Vagina (tissue), 2 donors: ENCODE measurements at regions not wholly inside any gene's neighbourhood (a gene's known extent, or its start where the extent isn't known, plus 50 kb on each side); places are given as distances from the start of the nearest gene placed in this dataset.

ENCODE experiments used
- DNase-seq, 2 donors: peaks; one replicate each; pipeline ENCODE4 v3.0.0-alpha.2; 2017; ENCODE audit errors: extremely low spot score in 2 of 2
- H3K27ac ChIP-seq: fragments of 200-600 bp; sonication (generic); one replicate; pipeline ENCODE4 v1.5.1; 2019
- H3K27me3 ChIP-seq: fragments of 200-600 bp; sonication (generic); one replicate; pipeline ENCODE4 v1.5.1; 2019
- H3K36me3 ChIP-seq, 2 donors: fragments of 200-600 bp; sonication (generic); one replicate each; pipeline ENCODE4 v1.5.1; 2017 to 2019
- H3K4me1 ChIP-seq: fragments of 200-600 bp; sonication (generic); one replicate; pipeline ENCODE4 v1.5.1; 2019
- H3K4me3 ChIP-seq, 2 donors: fragments of 200-600 bp; sonication (generic); 1 replicate in 1 of 2; 2 replicates in 1 of 2; pipeline ENCODE4 v1.5.1; 2016 to 2019
- H3K9me3 ChIP-seq: fragments of 200-600 bp; sonication (generic); one replicate; pipeline ENCODE4 v1.5.1; 2019
- CTCF ChIP-seq, 3 experiments: fragments of 450-650 bp in 2 of 3; fragments of 200-600 bp in 1 of 3; sonication (generic) in 1 of 3; IDR thresholded peaks; one replicate each; pipeline ENCODE4 v1.5.1; 2017 to 2019; ENCODE audit warnings: antibody characterized with exemption in 3 of 3, mild to moderate bottlenecking in 2 of 3, moderate library complexity in 2 of 3
- POLR2A ChIP-seq, 2 donors: fragments of 450-650 bp; IDR thresholded peaks; one replicate each; pipeline ENCODE4 v1.6.1; 2017; ENCODE audit warnings: antibody characterized with exemption in 2 of 2, mild to moderate bottlenecking in 2 of 2, moderate library complexity in 2 of 2
- POLR2AphosphoS5 ChIP-seq, 2 donors: sonication (generic); formaldehyde crosslinking; IDR thresholded peaks; one replicate each; pipeline ENCODE4 v1.9.0; 2017; ENCODE audit warnings: antibody characterized with exemption in 2 of 2, mild to moderate bottlenecking in 2 of 2, low read depth in 1 of 2; ENCODE audit not compliant: insufficient read depth in 1 of 2
- intact Hi-C: fragments of 100-400 bp; cut with DNase I; formaldehyde crosslinking; loops from one replicate; pipeline ENCODE4 v1.15.1; 2023

DNA sequence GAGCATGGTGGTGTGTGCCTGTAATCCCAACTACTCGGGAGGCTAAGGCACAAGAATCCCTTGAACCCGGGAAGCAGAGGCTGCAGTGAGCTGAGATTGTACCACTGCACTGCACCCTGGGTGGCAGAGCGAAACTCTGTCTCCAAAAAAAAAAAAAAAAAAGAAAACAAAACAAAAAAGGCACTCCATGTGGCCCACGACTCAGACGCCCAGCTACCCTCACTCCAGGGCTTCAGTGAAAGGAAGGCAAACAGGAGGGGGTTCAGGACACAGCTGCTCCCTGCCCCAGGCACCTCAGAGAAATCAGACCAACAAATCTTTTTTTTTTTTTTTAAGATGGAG is 91.7 kb downstream of the LITAF start:
- Histone ChIP-seq H3K36me3 (no peaks in the 10 kb centered on the region), H3K4me1 (peaks cover 45% of the 10 kb centered on the region), H3K4me3 (no peak overlapping the region), H3K9me3 (no peaks in the 10 kb centered on the region), H3K27ac (peak overlapping the region; percentile 88), H3K27me3 (no peaks in the 10 kb centered on the region)
- no peak for DNase-seq
- TF ChIP-seq POLR2AphosphoS5 (IDR thresholded peaks at IDR 0.05; ENCODE audit: insufficient read depth in 1 of 2, low read depth in 1 of 2) = no peak
- TF ChIP-seq CTCF (IDR thresholded peaks at IDR 0.05) = no peak
- no peak for TF ChIP-seq POLR2A (IDR thresholded peaks at IDR 0.05)
- intact Hi-C loops = no loop called here
